ENCODE measurements at regions not wholly inside any gene's neighbourhood (a gene's known extent, or its start where the extent isn't known, plus 50 kb on each side); places are given as distances from the start of the nearest gene placed in this dataset.

GRCh38 chr16:73323880-73324279, 276.0 kb upstream of the ZFHX3 start:
- H3K9me3 ChIP-seq = no peaks in the 10 kb centered on the region

DNA sequence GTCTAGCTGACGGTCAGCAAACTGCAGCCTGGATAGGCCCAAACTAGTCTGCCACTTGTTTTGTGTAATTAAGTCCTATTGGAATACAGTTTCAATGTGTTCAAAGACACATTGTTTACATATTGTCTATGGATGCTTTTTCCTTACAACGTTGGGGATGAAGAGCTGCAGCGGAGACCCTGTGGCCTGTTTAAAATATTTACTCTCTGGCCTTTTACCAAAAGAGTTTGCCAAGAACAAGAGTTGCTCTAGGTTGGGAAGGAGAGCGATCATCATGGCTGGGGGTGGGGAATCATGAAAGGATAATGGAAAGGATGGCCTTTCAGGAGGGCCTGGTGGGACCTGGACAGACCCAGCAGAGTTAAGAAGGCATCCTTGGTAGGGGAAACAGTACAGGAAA, 274.9 kb upstream of the ZFHX3 start:
- TF ChIP-seq CTCF (IDR thresholded peaks at IDR 0.05) = no peak
- no peaks in the 10 kb centered on the region for H3K27me3 ChIP-seq
- no peak overlapping the region for H3K4me3 ChIP-seq (ENCODE audit: low read depth in 1 of 2, low read length in 1 of 2)
- H3K4me1 ChIP-seq (ENCODE audit: control insufficient read depth in 1 of 2, insufficient read depth in 1 of 2, low read depth in 1 of 2, low read length in 1 of 2) = no peaks in the 10 kb centered on the region
- H3K36me3 ChIP-seq = no peaks in the 10 kb centered on the region
- H3K9me3 ChIP-seq = no peaks in the 10 kb centered on the region
- H3K27ac ChIP-seq = no peak overlapping the region

More at GRCh38 chr16:73323880-73324279, 276.0 kb upstream of the ZFHX3 start:
- no peaks in the 10 kb centered on the region for H3K4me1 ChIP-seq (ENCODE audit: control insufficient read depth in 1 of 2, insufficient read depth in 1 of 2, low read depth in 1 of 2, low read length in 1 of 2)
- H3K27me3 ChIP-seq = no peaks in the 10 kb centered on the region
- TF ChIP-seq CTCF (IDR thresholded peaks at IDR 0.05) = no peak
- no peaks in the 10 kb centered on the region for H3K36me3 ChIP-seq
- H3K4me3 ChIP-seq (ENCODE audit: low read depth in 1 of 2, low read length in 1 of 2) = no peak overlapping the region
- no peak overlapping the region for H3K27ac ChIP-seq

DNA sequence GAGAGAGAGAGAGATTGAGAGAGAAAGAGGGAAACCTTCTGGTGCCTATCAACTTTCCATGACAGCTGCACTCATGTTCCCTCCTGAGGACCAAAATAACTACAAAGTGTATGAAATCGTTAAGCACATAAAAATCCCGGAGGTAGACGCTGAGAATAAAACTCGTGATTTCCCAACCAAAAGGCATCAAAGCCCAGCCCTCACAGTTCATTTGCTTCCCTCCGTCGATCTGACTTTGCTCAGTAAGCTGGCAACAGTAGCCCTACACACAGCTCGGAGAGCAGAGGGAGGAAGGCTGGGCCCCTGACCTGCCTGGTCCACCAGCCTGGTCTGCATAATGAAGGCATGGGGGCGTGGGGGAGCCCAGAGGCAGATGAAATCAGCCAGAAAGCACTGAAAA, 273.9 kb upstream of the ZFHX3 start:
- Histone ChIP-seq H3K9me3 (no peaks in the 10 kb centered on the region), H3K4me1 (ENCODE audit: control insufficient read depth in 1 of 2, insufficient read depth in 1 of 2, low read depth in 1 of 2, low read length in 1 of 2) (no peaks in the 10 kb centered on the region), H3K36me3 (no peaks in the 10 kb centered on the region), H3K27ac (no peak overlapping the region), H3K27me3 (no peaks in the 10 kb centered on the region), H3K4me3 (ENCODE audit: low read depth in 1 of 2, low read length in 1 of 2) (no peak overlapping the region)
- no peak for TF ChIP-seq CTCF (IDR thresholded peaks at IDR 0.05)

DNA sequence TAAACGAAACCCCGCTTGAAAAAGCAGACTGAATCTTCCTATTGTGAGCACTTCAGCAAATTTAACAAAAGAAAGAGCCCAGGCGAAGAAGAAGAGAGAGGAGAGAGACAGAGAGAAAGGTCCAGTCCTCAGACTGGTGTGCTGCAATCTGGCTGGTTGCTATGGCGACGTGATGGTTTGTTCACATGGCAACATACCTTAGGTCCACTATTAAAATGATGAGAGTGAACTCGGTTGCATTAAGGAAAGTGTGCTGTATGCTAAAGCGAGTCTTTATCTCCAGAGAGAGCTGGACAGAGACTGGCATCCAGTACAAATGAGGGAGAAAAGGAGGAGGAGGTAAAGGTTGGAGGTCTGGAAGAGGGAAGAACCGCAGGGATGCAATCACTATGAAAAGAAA, 271.8 kb upstream of the ZFHX3 start:
- TF ChIP-seq CTCF (IDR thresholded peaks at IDR 0.05) = no peak
- Histone ChIP-seq H3K27ac (no peak overlapping the region), H3K4me3 (ENCODE audit: low read depth in 1 of 2, low read length in 1 of 2) (no peak overlapping the region)

GRCh38 chr16:73319261-73319660, 271.3 kb upstream of the ZFHX3 start:
- H3K4me3 ChIP-seq (ENCODE audit: low read depth in 1 of 2, low read length in 1 of 2) = no peak overlapping the region
- H3K27me3 ChIP-seq = no peaks in the 10 kb centered on the region
- no peaks in the 10 kb centered on the region for H3K4me1 ChIP-seq (ENCODE audit: control insufficient read depth in 1 of 2, insufficient read depth in 1 of 2, low read depth in 1 of 2, low read length in 1 of 2)
- H3K36me3 ChIP-seq = no peaks in the 10 kb centered on the region
- no peak overlapping the region for H3K27ac ChIP-seq
- H3K9me3 ChIP-seq = no peaks in the 10 kb centered on the region
- TF ChIP-seq CTCF (IDR thresholded peaks at IDR 0.05) = no peak

More for the DNA sequence above, 271.8 kb upstream of the ZFHX3 start:
- Histone ChIP-seq H3K9me3 (no peaks in the 10 kb centered on the region), H3K4me1 (ENCODE audit: control insufficient read depth in 1 of 2, insufficient read depth in 1 of 2, low read depth in 1 of 2, low read length in 1 of 2) (no peaks in the 10 kb centered on the region), H3K27me3 (no peaks in the 10 kb centered on the region), H3K36me3 (no peaks in the 10 kb centered on the region)

DNA sequence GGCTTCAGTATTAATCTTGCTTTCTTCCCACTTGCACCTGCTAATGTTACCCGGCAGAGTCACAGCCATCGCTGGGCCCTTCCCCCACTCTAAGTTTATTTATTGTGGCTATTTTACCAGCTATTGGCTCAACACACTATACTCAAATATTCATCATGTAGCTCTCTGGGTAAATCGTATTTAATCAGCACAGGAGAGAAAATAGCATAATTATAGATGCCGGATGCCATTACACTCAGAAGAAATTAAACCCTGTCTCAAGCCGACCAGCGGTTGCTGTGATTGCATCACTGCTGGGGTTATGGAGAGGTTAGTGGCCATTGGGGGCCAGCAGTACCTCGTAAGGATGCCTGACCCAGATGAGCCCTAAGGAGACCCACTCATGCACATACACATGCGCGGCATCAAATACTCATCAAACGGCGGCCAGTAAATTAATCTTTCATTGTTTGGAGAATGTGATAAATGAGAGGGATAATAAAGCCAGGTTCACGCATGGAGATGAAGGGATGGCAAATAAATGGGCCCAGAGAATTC, 269.5 kb upstream of the ZFHX3 start:
- no peak overlapping the region for H3K4me3 ChIP-seq (ENCODE audit: low read depth in 1 of 2, low read length in 1 of 2)
- no peaks in the 10 kb centered on the region for H3K27me3 ChIP-seq
- H3K4me1 ChIP-seq (ENCODE audit: control insufficient read depth in 1 of 2, insufficient read depth in 1 of 2, low read depth in 1 of 2, low read length in 1 of 2) = no peaks in the 10 kb centered on the region
- no peaks in the 10 kb centered on the region for H3K9me3 ChIP-seq
- H3K36me3 ChIP-seq = no peaks in the 10 kb centered on the region
- TF ChIP-seq CTCF (IDR thresholded peaks at IDR 0.05) = no peak
- H3K27ac ChIP-seq = no peak overlapping the region

Measured in neutrophil (primary cell).